Suppressor macrophage (primary cell): ENCODE measurements at regions not wholly inside any gene's neighbourhood (a gene's known extent, or its start where the extent isn't known, plus 50 kb on each side); places are given as distances from the start of the nearest gene placed in this dataset.

Experiments used
- DNase-seq, 4 experiments: peaks; one replicate each; pipeline ENCODE4 v3.0.0-alpha.2; 2020 to 2022

GRCh38 chr4:181259081-181259709 lies 984.0 kb upstream of the TENM3 start:
- DNase-seq: no peak

GRCh38 chr4:181261279-181261678 lies 981.9 kb upstream of the TENM3 start:
- no peak for DNase-seq

GRCh38 chr4:181264893-181265292 lies 978.3 kb upstream of the TENM3 start:
- DNase-seq: no peak

GRCh38 chr4:181265370-181265769 lies 977.8 kb upstream of the TENM3 start:
- no peak for DNase-seq

DNA sequence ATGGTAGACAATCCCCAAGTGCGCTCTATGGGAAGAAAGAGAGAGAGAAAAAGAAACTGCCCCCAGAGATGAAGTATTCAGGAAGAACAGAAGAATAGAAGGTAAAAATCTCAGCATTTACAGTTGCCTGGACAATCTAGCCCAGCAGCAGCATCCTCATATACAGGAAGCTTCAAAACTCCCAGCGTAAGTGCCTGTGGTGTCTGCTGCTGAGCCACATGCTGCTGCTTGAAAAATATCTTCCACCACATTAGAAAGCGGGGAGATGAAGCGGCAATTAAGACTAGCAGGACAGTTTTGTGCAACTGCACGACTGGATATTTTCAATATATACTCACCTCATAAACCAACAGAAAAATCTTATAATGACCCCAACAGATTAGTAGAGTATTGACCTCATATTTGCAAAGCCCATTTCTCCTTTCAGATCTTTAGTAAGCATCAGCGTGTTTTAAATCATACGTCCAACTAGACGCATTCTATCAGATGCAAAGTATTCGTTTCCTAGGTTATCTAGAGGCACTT lies 972.0 kb upstream of the TENM3 start:
- no peak for DNase-seq

- no peak for DNase-seq
These were observed 970.8 kb upstream of the TENM3 start for GRCh38 chr4:181272422-181272821.

DNA sequence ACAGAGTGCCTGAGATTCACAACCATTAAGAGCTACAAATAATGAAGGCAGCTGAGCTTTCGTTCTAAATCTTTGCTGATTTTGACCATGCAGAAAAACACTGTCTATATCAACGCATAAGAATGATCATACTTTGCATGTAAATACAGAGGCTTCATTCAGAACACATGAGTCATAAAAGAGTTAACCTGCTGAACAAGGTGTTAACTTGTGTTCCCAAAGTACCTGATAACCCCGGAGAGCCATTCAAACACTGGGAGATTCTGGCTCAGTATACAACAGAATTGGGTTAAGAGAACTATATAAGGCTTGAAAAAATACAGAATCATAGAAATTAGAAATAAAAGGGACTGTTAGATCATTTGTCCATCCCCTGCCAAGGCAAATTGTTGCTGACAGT lies 964.3 kb upstream of the TENM3 start:
- DNase-seq: no peak

DNA sequence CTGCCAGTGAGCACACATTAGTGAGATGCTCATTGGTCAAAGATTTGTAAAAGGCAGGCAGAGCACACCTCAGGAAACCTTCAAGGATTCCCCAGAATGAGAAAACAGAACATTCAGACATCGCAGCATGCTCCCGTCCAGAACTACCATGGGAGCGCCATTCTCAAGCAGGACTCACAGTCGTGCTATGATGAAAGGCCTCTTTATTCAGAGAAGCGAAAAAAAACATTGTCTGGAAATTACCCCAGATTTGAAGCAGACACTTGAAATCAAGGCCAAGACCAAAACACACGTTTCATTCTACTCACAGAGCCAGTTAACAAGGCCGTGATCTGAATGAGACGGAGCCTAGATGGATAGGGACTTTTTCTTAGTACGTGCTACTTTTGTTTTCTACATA lies 961.8 kb upstream of the TENM3 start:
- no peak for DNase-seq

- DNase-seq: no peak
These were observed 954.0 kb upstream of the TENM3 start for GRCh38 chr4:181289198-181289597.

GRCh38 chr4:181291615-181292014 lies 951.6 kb upstream of the TENM3 start:
- DNase-seq: no peak

DNA sequence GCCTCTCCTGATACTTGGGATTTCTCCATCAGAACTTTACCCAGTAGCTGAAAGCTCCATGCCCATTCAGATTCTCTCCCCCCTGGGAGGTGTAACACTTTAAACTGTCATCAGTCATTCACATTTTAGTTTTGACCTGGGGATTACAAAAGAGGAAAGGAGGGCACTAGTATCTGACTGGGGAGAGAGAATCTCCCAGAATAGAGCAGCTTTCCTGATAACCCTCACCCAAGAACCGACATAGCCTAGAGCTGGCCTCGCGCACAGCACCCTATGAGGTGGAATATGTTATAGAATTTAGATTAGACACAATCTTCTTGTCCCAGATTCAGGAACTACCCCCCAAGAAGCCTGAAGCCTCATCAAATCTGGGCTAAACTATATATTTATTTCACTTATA lies 950.2 kb upstream of the TENM3 start:
- no peak for DNase-seq

- no peak for DNase-seq
These were observed 949.7 kb upstream of the TENM3 start for GRCh38 chr4:181293541-181293940.

DNA sequence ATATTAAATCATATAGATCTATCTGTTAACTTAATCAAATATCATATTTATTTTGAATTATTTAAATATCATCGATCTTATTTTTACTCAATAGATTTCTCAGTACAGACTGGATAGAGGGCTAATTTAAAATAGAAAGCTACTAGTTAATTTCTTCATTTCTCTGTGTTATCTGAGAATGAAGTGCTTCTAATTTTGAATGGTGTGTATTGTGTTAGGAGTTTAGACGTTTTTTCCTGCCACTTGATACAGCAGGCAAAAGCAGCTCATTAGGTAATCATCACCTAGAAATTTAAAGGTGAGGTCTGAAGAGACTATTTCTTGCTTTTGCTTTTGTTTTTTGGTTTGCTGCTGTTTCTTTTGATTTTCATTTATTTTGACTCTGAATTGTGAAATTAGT lies 948.8 kb upstream of the TENM3 start:
- DNase-seq: no peak

GRCh38 chr4:181301735-181302710 lies 941.2 kb upstream of the TENM3 start:
- DNase-seq: peak; percentile 38 to 67 (median 52)

DNA sequence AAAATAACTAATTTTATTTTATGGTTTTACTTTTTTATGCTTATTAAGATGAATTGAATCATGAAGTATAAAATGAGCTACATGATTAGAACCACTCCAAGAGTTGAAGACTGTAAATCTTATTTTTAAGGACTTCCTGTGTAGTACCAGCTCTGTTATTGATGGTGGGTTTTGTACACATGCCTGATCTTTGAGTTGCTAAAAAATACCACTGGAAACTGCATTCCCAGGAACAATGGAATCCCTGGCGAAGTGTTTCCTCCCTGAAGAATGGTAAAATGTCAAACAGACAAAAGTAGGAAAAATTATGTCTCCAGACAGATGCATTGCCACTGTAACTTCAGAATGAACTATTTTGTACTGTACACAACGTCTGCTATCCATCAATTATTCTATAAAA lies 935.4 kb upstream of the TENM3 start:
- no peak for DNase-seq

- DNase-seq: no peak
These were observed 934.5 kb upstream of the TENM3 start for GRCh38 chr4:181308476-181309312.

- DNase-seq: no peak
These were observed 931.1 kb upstream of the TENM3 start for GRCh38 chr4:181312066-181312465.

GRCh38 chr4:181319629-181320028 lies 923.6 kb upstream of the TENM3 start:
- DNase-seq: no peak

DNA sequence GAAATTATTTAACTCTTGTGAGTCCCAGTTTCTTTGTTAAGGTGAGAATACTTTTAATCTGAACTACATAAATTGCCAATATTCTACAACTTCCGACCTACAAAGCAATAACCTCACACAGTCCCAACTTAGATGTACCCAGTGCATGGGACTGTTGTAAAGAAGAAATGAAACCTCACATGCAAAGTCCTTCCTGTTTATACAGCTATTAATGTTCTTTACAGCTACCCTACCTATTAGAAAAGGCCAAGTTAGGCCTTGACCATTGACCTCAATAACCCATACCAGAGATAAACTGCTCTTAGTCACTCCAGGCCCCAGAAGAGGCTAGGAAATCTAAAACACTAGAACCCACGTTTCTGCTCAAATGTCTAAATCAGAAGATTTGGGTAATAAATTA lies 920.1 kb upstream of the TENM3 start:
- DNase-seq: no peak

DNA sequence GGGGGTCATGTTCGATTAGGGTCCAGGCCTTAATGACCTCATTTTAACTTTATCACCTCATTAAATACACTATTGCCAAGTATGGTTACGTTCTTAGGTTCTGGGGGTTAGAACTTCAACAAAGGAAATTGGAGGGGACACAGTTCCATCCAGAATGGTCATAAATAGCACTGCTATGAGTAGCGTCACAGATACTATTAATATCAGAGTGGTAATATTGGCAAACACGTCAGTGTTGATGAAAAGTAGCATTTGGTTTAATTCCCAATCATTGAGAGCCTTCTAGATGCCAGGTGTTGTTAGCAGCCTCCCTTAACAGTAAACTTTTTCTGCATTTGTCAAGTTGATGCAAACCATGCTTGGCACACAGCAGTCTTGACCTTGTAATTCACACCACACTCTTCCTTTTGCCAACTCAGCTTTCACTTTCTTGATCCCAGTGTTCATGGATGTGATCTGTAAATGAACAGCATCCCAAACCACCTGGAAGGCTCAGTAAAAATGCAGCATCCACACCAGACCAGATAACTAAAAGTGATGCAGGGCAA lies 912.5 kb upstream of the TENM3 start:
- no peak for DNase-seq

- no peak for DNase-seq
These were observed 912.0 kb upstream of the TENM3 start for GRCh38 chr4:181331214-181331613.

GRCh38 chr4:181345931-181346330 lies 897.3 kb upstream of the TENM3 start:
- DNase-seq: no peak
